Activated T-helper 9 cell treated with anti-CD3 and anti-CD28 coated beads, Interleukin-2, amount 50 U/mL, for 16 hours (primary cell): ENCODE measurements at regions not wholly inside any gene's neighbourhood (a gene's known extent, or its start where the extent isn't known, plus 50 kb on each side); places are given as distances from the start of the nearest gene placed in this dataset.

Source experiments
- DNase-seq: peaks from one replicate; pipeline ENCODE4 v3.0.0-alpha.2; 2020; ENCODE audit warnings: low read depth

- DNase-seq = no peak
Measured at GRCh38 chr2:38448692-38449410, 71.8 kb upstream of the ATL2 start.

GRCh38 chr2:38446906-38447561 lies 70.0 kb upstream of the ATL2 start:
- no peak for DNase-seq

- DNase-seq = no peak
Measured at GRCh38 chr2:38446418-38446817, 69.3 kb upstream of the ATL2 start.

- DNase-seq = no peak
Measured at GRCh38 chr2:38444247-38444646, 67.2 kb upstream of the ATL2 start.

GRCh38 chr2:38442643-38443541 lies 65.8 kb upstream of the ATL2 start:
- DNase-seq = no peak

- DNase-seq = no peak
Measured at GRCh38 chr2:38441346-38441745, 64.3 kb upstream of the ATL2 start.

- DNase-seq = no peak
Measured at GRCh38 chr2:38440655-38441054, 63.6 kb upstream of the ATL2 start.

- DNase-seq = no peak
Measured at GRCh38 chr2:38439863-38440262, 62.8 kb upstream of the ATL2 start.

- no peak for DNase-seq
Measured at GRCh38 chr2:38438883-38439612, 62.0 kb upstream of the ATL2 start.

- DNase-seq = no peak
Measured at GRCh38 chr2:38438133-38438882, 61.2 kb upstream of the ATL2 start.

GRCh38 chr2:38436227-38436664 lies 59.2 kb upstream of the ATL2 start:
- DNase-seq = no peak

GRCh38 chr2:38435775-38436174 lies 58.7 kb upstream of the ATL2 start:
- DNase-seq = no peak

GRCh38 chr2:38434595-38434994 lies 57.5 kb upstream of the ATL2 start:
- no peak for DNase-seq

- no peak for DNase-seq
Measured at GRCh38 chr2:38433607-38433975, 56.5 kb upstream of the ATL2 start.

GRCh38 chr2:38432820-38433606 lies 55.9 kb upstream of the ATL2 start:
- DNase-seq = no peak

GRCh38 chr2:38430597-38431207 lies 53.6 kb upstream of the ATL2 start:
- DNase-seq = no peak

- DNase-seq = no peak
Measured at GRCh38 chr2:38430196-38430595, 53.1 kb upstream of the ATL2 start.

GRCh38 chr2:38427936-38428335 lies 50.9 kb upstream of the ATL2 start:
- DNase-seq = no peak

GRCh38 chr2:38427054-38427453 lies 50.0 kb upstream of the ATL2 start:
- no peak for DNase-seq
